ENCODE measurements at regions not wholly inside any gene's neighbourhood (a gene's known extent, or its start where the extent isn't known, plus 50 kb on each side); places are given as distances from the start of the nearest gene placed in this dataset.

DNA sequence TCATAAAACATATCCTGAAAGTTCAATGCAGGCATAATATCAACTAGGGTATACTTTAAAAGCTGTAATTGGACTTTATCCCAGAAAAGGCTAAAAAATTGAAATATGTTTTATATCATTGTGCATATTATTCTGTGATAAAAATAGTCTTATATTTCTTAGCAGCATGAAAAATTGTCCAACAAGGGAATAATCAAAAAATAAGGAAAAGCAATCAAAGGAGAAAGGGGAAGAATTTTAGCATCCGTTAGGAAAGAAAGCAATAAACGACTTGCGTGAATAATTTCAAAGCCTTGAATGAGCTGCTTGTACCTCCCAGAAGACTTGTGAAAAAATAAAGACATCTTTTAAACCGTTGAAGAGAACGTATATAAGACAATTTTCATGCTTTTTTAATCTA lies 1369.8 kb upstream of the GBE1 start:
- DNase-seq (ENCODE audit: low read depth) (no peak), FAIRE-seq (no peak)
- no peak overlapping the region for H3K4me3 ChIP-seq (ENCODE audit: low read depth, low read length)
- H3K36me3 ChIP-seq (ENCODE audit: control insufficient read depth, insufficient read depth, low read length) = no peaks in the 10 kb centered on the region
- TF ChIP-seq, protein P1, sequence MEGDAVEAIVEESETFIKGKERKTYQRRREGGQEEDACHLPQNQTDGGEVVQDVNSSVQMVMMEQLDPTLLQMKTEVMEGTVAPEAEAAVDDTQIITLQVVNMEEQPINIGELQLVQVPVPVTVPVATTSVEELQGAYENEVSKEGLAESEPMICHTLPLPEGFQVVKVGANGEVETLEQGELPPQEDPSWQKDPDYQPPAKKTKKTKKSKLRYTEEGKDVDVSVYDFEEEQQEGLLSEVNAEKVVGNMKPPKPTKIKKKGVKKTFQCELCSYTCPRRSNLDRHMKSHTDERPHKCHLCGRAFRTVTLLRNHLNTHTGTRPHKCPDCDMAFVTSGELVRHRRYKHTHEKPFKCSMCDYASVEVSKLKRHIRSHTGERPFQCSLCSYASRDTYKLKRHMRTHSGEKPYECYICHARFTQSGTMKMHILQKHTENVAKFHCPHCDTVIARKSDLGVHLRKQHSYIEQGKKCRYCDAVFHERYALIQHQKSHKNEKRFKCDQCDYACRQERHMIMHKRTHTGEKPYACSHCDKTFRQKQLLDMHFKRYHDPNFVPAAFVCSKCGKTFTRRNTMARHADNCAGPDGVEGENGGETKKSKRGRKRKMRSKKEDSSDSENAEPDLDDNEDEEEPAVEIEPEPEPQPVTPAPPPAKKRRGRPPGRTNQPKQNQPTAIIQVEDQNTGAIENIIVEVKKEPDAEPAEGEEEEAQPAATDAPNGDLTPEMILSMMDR (IDR thresholded peaks at IDR 0.05; ENCODE audit: insufficient read depth, low read length, severe bottlenecking) = no peak
- H3K27me3 ChIP-seq (ENCODE audit: control insufficient read depth, insufficient read depth, low read length) = no peaks in the 10 kb centered on the region

DNA sequence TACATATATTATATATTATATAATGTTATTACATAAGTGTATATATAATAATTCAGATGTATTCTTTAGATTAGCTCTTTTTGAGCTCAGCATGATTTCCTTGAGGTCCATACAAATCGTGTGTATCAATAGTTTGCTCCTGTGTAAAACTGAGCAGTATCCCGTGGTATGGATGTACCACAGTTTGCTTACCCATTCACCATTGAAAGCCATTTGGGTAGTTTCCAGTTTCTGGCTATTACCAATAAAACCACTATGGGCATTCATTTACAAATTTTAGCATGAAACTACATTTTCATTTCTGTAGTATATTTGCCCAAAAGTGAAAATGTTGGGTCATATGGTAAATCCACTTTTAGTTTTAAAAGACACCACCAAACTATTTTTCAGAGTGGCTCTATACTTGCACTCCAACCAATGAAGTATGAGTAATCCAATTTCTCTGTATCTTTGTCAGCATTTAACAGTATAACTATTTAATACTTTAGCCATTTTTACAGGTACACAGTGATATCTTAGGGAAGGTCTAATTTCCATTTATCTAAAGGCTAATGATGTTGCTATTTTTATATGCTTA lies 1361.4 kb upstream of the GBE1 start:
- Histone ChIP-seq H3K36me3 (ENCODE audit: control insufficient read depth, insufficient read depth, low read length) (no peaks in the 10 kb centered on the region), H3K4me3 (ENCODE audit: low read depth, low read length) (no peak overlapping the region), H3K27me3 (ENCODE audit: control insufficient read depth, insufficient read depth, low read length) (no peaks in the 10 kb centered on the region)
- no peak for DNase-seq (ENCODE audit: low read depth)
- FAIRE-seq = no peak
- TF ChIP-seq, protein P1 (IDR thresholded peaks at IDR 0.05; ENCODE audit: insufficient read depth, low read length, severe bottlenecking) = no peak

DNA sequence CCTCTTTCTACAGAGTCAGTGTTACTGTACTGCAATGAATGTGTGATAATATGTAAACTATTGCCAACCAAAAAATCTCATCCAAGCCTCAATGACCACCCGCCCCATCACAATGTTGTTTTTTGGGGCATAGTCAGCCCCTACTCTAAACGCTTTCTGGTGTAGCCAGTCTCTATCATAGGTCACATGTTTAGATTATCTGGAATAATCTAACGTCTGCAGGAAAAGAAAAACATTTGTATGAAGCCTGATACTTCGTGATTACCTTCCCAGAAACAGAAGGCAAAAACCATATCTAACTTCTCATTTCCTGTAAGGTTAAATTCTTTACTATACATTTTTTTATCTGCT lies 1331.8 kb upstream of the GBE1 start:
- no peak for FAIRE-seq
- no peaks in the 10 kb centered on the region for H3K36me3 ChIP-seq (ENCODE audit: control insufficient read depth, insufficient read depth, low read length)
- H3K4me3 ChIP-seq (ENCODE audit: low read depth, low read length) = no peak overlapping the region
- H3K27me3 ChIP-seq (ENCODE audit: control insufficient read depth, insufficient read depth, low read length) = no peaks in the 10 kb centered on the region
- no peak for DNase-seq (ENCODE audit: low read depth)
- TF ChIP-seq, protein P1 (IDR thresholded peaks at IDR 0.05; ENCODE audit: insufficient read depth, low read length, severe bottlenecking) = no peak

DNA sequence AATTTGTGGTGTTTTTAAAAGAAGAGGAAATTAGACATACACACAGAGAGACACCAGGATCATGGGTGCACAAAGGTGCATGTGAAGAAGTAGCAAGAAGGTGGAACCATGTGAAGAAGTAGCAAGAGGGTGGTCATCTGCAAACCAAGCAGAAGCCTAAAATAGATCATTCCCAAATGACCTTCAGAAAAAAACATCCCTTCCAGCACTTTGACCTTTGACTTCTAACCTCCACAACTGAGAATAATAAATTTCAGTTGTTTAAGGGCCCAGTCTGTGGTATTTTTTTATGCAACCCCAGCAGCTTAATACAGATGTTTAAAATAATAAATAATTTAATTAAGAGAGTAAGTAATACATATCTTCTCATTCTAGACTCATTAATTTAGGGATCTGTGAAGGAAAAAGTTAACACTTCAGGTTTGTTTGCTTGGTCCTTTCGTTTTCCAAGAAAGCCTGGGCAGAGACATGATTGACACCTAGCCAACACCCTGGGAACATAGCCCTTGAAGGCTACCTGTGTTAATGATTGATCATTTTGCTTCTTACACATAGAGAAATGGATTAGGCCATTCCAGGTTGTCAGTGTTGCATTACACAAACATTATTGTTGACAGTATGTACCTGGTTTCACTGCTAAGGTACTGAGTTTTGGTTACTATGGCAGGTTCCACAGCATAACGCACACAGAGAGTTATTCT lies 1331.2 kb upstream of the GBE1 start:
- DNase-seq (ENCODE audit: low read depth) (no peak), FAIRE-seq (no peak)
- no peaks in the 10 kb centered on the region for H3K27me3 ChIP-seq (ENCODE audit: control insufficient read depth, insufficient read depth, low read length)
- TF ChIP-seq, protein P1 (IDR thresholded peaks at IDR 0.05; ENCODE audit: insufficient read depth, low read length, severe bottlenecking) = no peak
- H3K4me3 ChIP-seq (ENCODE audit: low read depth, low read length) = no peak overlapping the region
- H3K36me3 ChIP-seq (ENCODE audit: control insufficient read depth, insufficient read depth, low read length) = no peaks in the 10 kb centered on the region

DNA sequence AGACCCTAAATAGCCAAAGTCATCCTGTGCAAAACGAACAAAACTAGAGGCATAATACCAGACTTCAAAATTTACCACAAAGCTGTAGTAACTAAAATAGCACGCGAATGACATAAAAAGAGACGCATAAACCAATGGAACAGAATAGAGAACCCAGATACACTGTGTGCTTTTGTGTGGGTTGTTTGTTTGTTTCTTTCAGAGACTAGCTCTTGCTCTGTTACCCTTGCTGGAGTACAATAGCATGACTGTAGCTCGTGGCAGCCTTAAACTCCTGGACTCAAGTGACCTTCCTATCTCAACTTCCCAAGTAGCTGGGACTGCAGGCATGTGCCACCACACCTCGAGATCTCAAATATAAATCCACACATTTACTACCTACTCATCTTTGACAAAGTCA lies 1314.6 kb upstream of the GBE1 start:
- no peaks in the 10 kb centered on the region for H3K36me3 ChIP-seq (ENCODE audit: control insufficient read depth, insufficient read depth, low read length)
- FAIRE-seq (no peak), DNase-seq (ENCODE audit: low read depth) (no peak)
- TF ChIP-seq, protein P1 (IDR thresholded peaks at IDR 0.05; ENCODE audit: insufficient read depth, low read length, severe bottlenecking) = no peak
- no peak overlapping the region for H3K4me3 ChIP-seq (ENCODE audit: low read depth, low read length)
- no peaks in the 10 kb centered on the region for H3K27me3 ChIP-seq (ENCODE audit: control insufficient read depth, insufficient read depth, low read length)

DNA sequence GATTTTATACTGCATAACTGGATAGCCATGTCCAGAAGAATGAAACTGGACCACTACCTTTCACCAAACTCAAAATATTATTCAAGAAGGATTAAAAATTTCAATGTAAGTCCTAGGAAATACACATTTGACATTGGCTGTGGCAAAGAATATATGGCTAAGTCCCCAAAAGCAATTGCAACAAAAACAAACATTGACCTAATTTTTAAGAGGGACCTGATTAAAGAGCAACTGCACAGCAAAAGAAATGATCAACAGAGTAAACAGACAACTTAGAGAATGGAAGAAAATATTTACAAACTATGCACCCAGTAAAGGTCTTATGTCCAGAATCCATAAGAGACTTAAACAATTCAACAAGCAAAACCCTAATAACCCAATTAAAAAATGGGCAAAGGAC lies 1313.0 kb upstream of the GBE1 start:
- TF ChIP-seq, protein P1 (IDR thresholded peaks at IDR 0.05; ENCODE audit: insufficient read depth, low read length, severe bottlenecking) = no peak
- H3K4me3 ChIP-seq (ENCODE audit: low read depth, low read length) = no peak overlapping the region
- H3K27me3 ChIP-seq (ENCODE audit: control insufficient read depth, insufficient read depth, low read length) = no peaks in the 10 kb centered on the region
- DNase-seq (ENCODE audit: low read depth) (no peak), FAIRE-seq (no peak)
- H3K36me3 ChIP-seq (ENCODE audit: control insufficient read depth, insufficient read depth, low read length) = no peaks in the 10 kb centered on the region

All from bronchial epithelial cell (primary cell).